MCF 10A (cell line): ENCODE measurements at regions not wholly inside any gene's neighbourhood (a gene's known extent, or its start where the extent isn't known, plus 50 kb on each side); places are given as distances from the start of the nearest gene placed in this dataset.

Experiments used
- BruUV-seq: library from RNA; stranded (reverse); fragments of 400-500 nt; replicated peaks from 2 replicates; lab custom pipeline; 2021; lab: Mats Ljungman, UMichigan
- CTCF ChIA-PET: fragments of 300-600 bp; sonication (Branson Sonifier 250); formaldehyde crosslinking; extraction: SDS; loops from one replicate; lab custom pipeline; 2021; ENCODE audit warnings: antibody characterized with exemption, inconsistent platforms; lab: Yijun Ruan, JAX
- POLR2A ChIA-PET: fragments of 300-600, 350-650 bp; sonication (Branson Sonifier 250); formaldehyde crosslinking; extraction: SDS; loops from one replicate; lab custom pipeline; 2020; ENCODE audit warnings: antibody characterized with exemption, inconsistent platforms; lab: Yijun Ruan, JAX
- DNase-seq: peaks from one replicate; pipeline ENCODE4 v3.0.0-alpha.2; 2018; ENCODE audit not compliant: unreplicated experiment
- H3K27ac Mint-ChIP-seq: one replicate; pipeline ENCODE4 v1.8.0; 2022; ENCODE audit warnings: mild to moderate bottlenecking, low read depth, mixed read lengths; ENCODE audit not compliant: unreplicated experiment
- H3K27me3 Mint-ChIP-seq: one replicate; pipeline ENCODE4 v1.8.0; 2022; ENCODE audit warnings: mixed read lengths; ENCODE audit not compliant: insufficient read depth, unreplicated experiment
- H3K36me3 Mint-ChIP-seq: one replicate; pipeline ENCODE4 v1.8.0; 2022; ENCODE audit warnings: mild to moderate bottlenecking, moderate library complexity, mixed read lengths; ENCODE audit not compliant: insufficient read depth, unreplicated experiment
- H3K4me1 Mint-ChIP-seq: one replicate; pipeline ENCODE4 v1.8.0; 2022; ENCODE audit warnings: mixed read lengths; ENCODE audit not compliant: insufficient read depth, unreplicated experiment
- H3K4me3 Mint-ChIP-seq: one replicate; pipeline ENCODE4 v1.8.0; 2022; ENCODE audit warnings: mild to moderate bottlenecking, moderate library complexity, mixed read lengths; ENCODE audit not compliant: unreplicated experiment
- H3K9me3 Mint-ChIP-seq: one replicate; pipeline ENCODE4 v1.8.0; 2022; ENCODE audit warnings: mixed read lengths; ENCODE audit not compliant: unreplicated experiment
- CTCF ChIP-seq: fragments of 200-600 bp; IDR thresholded peaks from one replicate; pipeline ENCODE4 v1.8.0; 2022; ENCODE audit warnings: antibody characterized with exemption, mild to moderate bottlenecking; ENCODE audit not compliant: unreplicated experiment
- intact Hi-C: fragments of 100-400 bp; cut with micrococcal nuclease; formaldehyde crosslinking; loops from 2 replicates; pipeline ENCODE4 v1.14.1; 2022

GRCh38 chr3:139105154-139105702 is 60.5 kb upstream of the PRR23C start:
- no TSS peak for BruUV-seq
- H3K4me1 Mint-ChIP-seq, result no peaks in the 10 kb centered on the region
- CTCF ChIA-PET, result interaction anchor here (0.6 kb wide), 2 partner anchors 58 to 169 kb away, joined by 3 read pairs; no protein-coding TSS in a partner anchor

GRCh38 chr3:139106013-139106932 is 61.6 kb upstream of the PRR23C start:
- Mint-ChIP-seq H3K9me3 (no peaks in the 10 kb centered on the region), H3K27ac (no peak overlapping the region), H3K4me3 (no peak overlapping the region), H3K27me3 (no peaks in the 10 kb centered on the region), H3K36me3 (no peaks in the 10 kb centered on the region), H3K4me1 (no peaks in the 10 kb centered on the region)
- BruUV-seq, result no TSS peak
- DNase-seq, result no peak
- ChIA-PET POLR2A (interaction anchor here (0.6 kb wide), 1 partner anchor 250 kb away, joined by 3 read pairs; no protein-coding TSS in a partner anchor), CTCF (interaction anchor here (1.9 kb wide), 1 partner anchor 223 kb away, joined by 8 read pairs; no protein-coding TSS in a partner anchor)
- intact Hi-C loops, result no loop called here
- TF ChIP-seq CTCF, result no peak

More at GRCh38 chr3:139105154-139105702, 60.5 kb upstream of the PRR23C start:
- POLR2A ChIA-PET, result no interaction called here
- Mint-ChIP-seq H3K27ac (no peak overlapping the region), H3K9me3 (no peaks in the 10 kb centered on the region), H3K4me3 (no peak overlapping the region), H3K36me3 (no peaks in the 10 kb centered on the region), H3K27me3 (no peaks in the 10 kb centered on the region)
- TF ChIP-seq CTCF, result no peak
- no peak for DNase-seq
- intact Hi-C loops, result no loop called here

DNA sequence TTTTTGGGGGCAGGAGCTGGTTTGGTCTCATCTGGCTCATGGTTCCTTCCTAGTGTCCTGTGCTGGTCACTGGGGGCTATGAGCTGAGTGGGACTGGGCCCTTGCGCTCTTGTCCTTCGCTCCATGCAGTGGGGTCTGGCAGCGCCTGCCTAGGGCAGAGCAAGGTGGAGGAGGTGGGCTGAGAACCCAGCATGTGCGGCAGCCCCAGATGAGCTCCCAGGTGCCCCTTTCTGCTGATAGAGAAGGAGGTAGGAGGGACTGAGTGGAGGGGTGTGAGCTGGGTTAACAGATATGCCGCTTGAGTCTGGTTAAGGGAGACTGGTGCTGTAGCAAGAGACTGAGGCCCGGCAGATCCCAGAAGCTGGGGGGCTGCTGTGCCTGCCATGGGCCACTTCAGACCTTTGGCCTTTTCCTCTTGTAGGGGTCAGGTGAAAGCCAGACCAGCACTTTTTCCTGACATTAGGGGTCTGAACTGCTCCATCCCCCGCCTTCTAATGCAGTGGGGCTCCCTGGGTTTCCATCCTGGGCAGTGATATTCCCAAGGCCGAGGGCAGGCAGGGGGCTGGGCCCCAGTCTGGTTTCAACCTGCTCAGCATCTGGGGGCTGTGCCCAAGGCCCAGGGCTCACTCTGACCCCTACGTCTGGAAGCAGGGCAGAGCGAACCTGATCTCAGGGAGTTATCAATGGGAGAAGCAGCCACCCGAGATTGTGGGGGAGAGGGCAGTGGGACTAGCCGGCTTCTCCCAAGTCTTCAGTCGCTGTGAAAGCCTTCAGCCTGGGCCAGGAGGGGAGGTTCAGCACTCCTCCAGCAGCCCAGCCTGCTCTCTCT is 62.9 kb upstream of the PRR23C start:
- no peak overlapping the region for H3K27ac Mint-ChIP-seq
- no peaks in the 10 kb centered on the region for H3K27me3 Mint-ChIP-seq
- TF ChIP-seq CTCF, result no peak
- ChIA-PET CTCF (interaction anchor here (1.9 kb wide), 1 partner anchor 221 kb away, joined by 8 read pairs; no protein-coding TSS in a partner anchor), POLR2A (no interaction called here)
- no peak for DNase-seq
- BruUV-seq, result no TSS peak
- no peak overlapping the region for H3K4me3 Mint-ChIP-seq
- no peaks in the 10 kb centered on the region for H3K36me3 Mint-ChIP-seq
- H3K4me1 Mint-ChIP-seq, result peaks cover 7% of the 10 kb centered on the region
- H3K9me3 Mint-ChIP-seq, result no peaks in the 10 kb centered on the region
- intact Hi-C loops, result no loop called here
